Pancreas (tissue), 10 donors: ENCODE measurements at regions not wholly inside any gene's neighbourhood (a gene's known extent, or its start where the extent isn't known, plus 50 kb on each side); places are given as distances from the start of the nearest gene placed in this dataset.

ENCODE experiments used
- ATAC-seq, 4 donors: fragments of 200-7000 bp; cut with Tn5 transposase; one replicate each; pipeline versions ENCODE4 v1.8.0 to v1.9.1; 2020; ENCODE audit warnings: mild to moderate bottlenecking in 4 of 4, moderate library complexity in 4 of 4
- DNase-seq, 6 donors: peaks; one replicate each; pipeline ENCODE4 v3.0.0-alpha.2; 2020
- FAIRE-seq: peaks from 2 replicates; lab custom pipeline; 2012; peaks lifted over from hg19 to GRCh38; lab: Jason Lieb, UNC
- H3K27ac ChIP-seq, 4 donors: fragments of 200-600 bp; sonication (generic); 1 replicate in 3 of 4; 2 replicates in 1 of 4; pipeline versions ENCODE4 v1.5.0 to v1.8.0; 2020
- H3K27me3 ChIP-seq, 4 donors: fragments of 200-600 bp; one replicate each; pipeline ENCODE4 v1.8.0; 2021
- H3K36me3 ChIP-seq, 3 donors: fragments of 200-600 bp; sonication (generic) in 1 of 3; one replicate each; pipeline versions ENCODE4 v1.5.0 to v1.8.0; 2020 to 2021
- H3K4me1 ChIP-seq, 3 donors: fragments of 200-600 bp; one replicate each; pipeline ENCODE4 v1.8.0; 2021
- H3K4me3 ChIP-seq, 4 donors: fragments of 200-600 bp; sonication (generic) in 2 of 4; one replicate each; pipeline versions ENCODE4 v1.5.0 to v1.8.0; 2020 to 2021
- H3K9me3 ChIP-seq, 4 donors: fragments of 200-600 bp; one replicate each; pipeline ENCODE4 v1.8.0; 2021
- WGBS, 2 donors: extraction: QIAGEN DNeasy Blood & Tissue Kit; methylation state at CpG; one replicate each; pipeline ENCODE4 v1.1.7; 2013; 5-methylcytosine and 5-hydroxymethylcytosine counted together
- intact Hi-C, 3 donors: fragments of 100-400 bp; cut with DNase I; formaldehyde crosslinking; loops; one replicate each; pipeline versions ENCODE4 v1.11.1 to v1.14.2; 2022
- TF ChIP-seq, protein P1 (sequence below), 4 donors: fragments of 200-600 bp; sonication (generic) in 3 of 4; IDR thresholded peaks; one replicate each; pipeline versions ENCODE4 v1.5.0 to v1.8.0; 2021; ENCODE audit warnings: antibody characterized with exemption in 4 of 4
- donor health status: healthy with polysubstance abuse.
- donor health status: DM: no; HTN: no; CAD: no; lungs with moderate emphysema.
- donor health status: DM: no; HTN: no; CAD: no.
- donor health status: control.
- donor health status: control.
- donor health status: Bipolar disorder and iron deficiency.
- donor health status: DM: yes; HTN: yes; CAD: no.
- donor health status: DM: no; HTN: no; CAD: no.
- donor health status: DM: no; HTN: no; CAD: no.
- donor health status: DM: yes; HTN: yes; CAD: no.

DNA sequence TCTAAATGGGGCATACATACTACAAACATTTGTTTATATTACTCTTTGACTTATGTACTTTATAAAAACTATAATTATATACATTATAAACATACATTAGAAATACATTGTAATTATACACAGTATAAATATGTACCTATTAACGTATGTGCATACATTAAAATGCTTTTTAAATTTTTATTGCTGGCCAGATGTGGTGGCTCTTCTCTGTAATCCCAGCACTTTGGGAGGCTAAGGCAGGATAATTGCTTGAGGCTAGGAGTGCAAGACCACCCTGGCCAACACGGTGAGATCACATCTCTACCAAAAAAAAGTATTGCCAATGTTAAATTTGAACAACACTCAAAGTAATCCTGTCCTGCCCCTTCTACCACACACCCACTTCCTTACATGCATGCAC is 1037.0 kb downstream of the GRM8 start:
- Histone ChIP-seq H3K9me3 (no peaks in the 10 kb centered on the region), H3K4me1 (no peaks in the 10 kb centered on the region), H3K27ac (no peak overlapping the region), H3K36me3 (no peaks in the 10 kb centered on the region), H3K27me3 (no peaks in the 10 kb centered on the region), H3K4me3 (no peak overlapping the region)
- TF ChIP-seq, protein P1, sequence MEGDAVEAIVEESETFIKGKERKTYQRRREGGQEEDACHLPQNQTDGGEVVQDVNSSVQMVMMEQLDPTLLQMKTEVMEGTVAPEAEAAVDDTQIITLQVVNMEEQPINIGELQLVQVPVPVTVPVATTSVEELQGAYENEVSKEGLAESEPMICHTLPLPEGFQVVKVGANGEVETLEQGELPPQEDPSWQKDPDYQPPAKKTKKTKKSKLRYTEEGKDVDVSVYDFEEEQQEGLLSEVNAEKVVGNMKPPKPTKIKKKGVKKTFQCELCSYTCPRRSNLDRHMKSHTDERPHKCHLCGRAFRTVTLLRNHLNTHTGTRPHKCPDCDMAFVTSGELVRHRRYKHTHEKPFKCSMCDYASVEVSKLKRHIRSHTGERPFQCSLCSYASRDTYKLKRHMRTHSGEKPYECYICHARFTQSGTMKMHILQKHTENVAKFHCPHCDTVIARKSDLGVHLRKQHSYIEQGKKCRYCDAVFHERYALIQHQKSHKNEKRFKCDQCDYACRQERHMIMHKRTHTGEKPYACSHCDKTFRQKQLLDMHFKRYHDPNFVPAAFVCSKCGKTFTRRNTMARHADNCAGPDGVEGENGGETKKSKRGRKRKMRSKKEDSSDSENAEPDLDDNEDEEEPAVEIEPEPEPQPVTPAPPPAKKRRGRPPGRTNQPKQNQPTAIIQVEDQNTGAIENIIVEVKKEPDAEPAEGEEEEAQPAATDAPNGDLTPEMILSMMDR (IDR thresholded peaks at IDR 0.05): no peak
- FAIRE-seq (no peak), DNase-seq (no peak), ATAC-seq (no peak)
- WGBS, 2 donors: 47 to 72% methylated on average over 2 of the region's 2 CpGs
- intact Hi-C loops: no loop called here

DNA sequence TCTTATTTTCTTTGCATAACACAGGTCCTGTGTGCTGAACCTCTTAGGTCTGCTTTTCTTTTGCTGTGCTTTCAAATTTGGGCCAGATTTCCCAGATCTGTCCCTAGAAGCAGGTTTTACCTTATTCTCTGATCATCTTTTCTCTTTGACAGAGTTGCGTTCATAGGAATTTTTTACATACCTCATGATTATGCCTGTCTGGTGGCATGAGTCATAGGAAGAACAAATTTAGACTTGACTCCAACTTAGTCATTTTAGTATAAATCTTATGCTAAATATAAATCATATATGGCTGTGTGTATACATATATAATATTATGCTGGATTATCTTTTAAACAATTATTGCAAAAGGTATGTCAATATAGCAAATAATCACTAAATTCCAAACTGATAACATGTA is 1038.9 kb downstream of the GRM8 start:
- 78 to 93% methylated on average over 1 of the region's 1 CpG for WGBS, 2 donors

DNA sequence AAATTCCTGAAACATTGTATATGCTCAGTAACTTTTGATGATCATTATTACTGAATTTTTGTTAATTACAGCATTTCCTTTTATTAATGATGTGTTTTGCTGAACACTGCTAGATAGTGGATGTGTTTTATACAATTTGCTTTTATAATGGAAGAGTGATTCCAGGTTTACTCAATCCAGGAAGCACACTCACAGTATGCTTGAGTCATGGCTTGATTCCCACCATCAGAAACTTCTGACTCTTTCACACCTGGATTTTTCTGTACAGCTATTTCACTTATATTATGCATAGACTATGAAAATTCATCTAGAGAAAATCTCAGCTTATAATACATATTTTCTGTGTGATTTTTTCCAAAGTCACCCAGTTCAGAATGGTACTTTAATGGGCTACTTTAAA is 1040.9 kb downstream of the GRM8 start:
- ATAC-seq (no peak), DNase-seq (no peak), FAIRE-seq (no peak)
- Histone ChIP-seq H3K27ac (no peak overlapping the region), H3K27me3 (no peaks in the 10 kb centered on the region), H3K36me3 (no peaks in the 10 kb centered on the region), H3K4me1 (no peaks in the 10 kb centered on the region), H3K9me3 (no peaks in the 10 kb centered on the region), H3K4me3 (no peak overlapping the region)
- intact Hi-C loops: no loop called here
- TF ChIP-seq, protein P1 (IDR thresholded peaks at IDR 0.05): no peak

More for the DNA sequence above, 1038.9 kb downstream of the GRM8 start:
- Histone ChIP-seq H3K4me3 (no peak overlapping the region), H3K9me3 (no peaks in the 10 kb centered on the region), H3K27me3 (no peaks in the 10 kb centered on the region), H3K27ac (no peak overlapping the region), H3K4me1 (no peaks in the 10 kb centered on the region), H3K36me3 (no peaks in the 10 kb centered on the region)
- no peak for DNase-seq
- no peak for FAIRE-seq
- intact Hi-C loops: no loop called here
- TF ChIP-seq, protein P1 (IDR thresholded peaks at IDR 0.05): no peak
- no peak for ATAC-seq

DNA sequence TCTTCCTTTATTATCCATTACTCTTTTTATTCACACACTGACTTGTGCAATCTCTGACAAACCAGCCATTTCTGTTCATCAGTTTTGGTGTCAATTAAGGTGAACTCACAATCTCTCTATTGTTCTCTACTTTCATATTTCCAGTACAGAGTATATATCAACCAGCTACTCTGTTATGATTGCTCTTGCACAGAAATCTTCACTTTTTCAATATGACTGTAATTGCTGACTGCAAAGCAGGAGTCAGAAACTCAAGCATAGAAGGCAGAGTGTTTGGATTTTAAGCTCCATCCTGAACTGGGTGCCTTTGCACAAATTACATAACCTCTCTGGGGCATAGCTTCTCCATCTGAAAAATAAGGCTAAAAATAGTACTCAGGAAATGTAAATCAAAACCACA is 1042.0 kb downstream of the GRM8 start:
- intact Hi-C loops: no loop called here
- Histone ChIP-seq H3K27me3 (no peaks in the 10 kb centered on the region), H3K4me1 (no peaks in the 10 kb centered on the region), H3K27ac (no peak overlapping the region), H3K4me3 (no peak overlapping the region), H3K36me3 (no peaks in the 10 kb centered on the region), H3K9me3 (no peaks in the 10 kb centered on the region)
- FAIRE-seq (no peak), DNase-seq (no peak), ATAC-seq (no peak)
- TF ChIP-seq, protein P1 (IDR thresholded peaks at IDR 0.05): no peak

DNA sequence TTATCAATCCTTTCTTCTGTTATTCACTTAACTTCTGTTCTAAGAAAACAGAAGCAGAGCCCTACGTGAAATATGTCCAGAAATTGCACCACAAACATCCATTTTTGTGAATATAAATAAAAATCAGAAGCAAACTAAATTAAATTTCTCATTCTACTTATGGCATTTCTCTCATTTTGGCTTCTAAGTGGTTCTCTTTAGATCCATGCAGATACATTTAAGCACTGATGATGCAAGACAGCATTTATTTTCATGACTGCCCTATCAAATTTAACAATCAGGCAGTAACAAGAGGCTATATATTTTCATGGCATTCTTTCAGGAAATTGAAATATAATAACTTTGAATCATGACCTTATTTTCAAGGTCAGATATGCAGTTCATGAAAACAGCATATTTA is 1049.6 kb downstream of the GRM8 start:
- intact Hi-C loops: no loop called here
- no peak for DNase-seq
- TF ChIP-seq, protein P1 (IDR thresholded peaks at IDR 0.05): no peak
- 48 to 49% methylated on average over 1 of the region's 1 CpG for WGBS, 2 donors
- no peak for FAIRE-seq
- Histone ChIP-seq H3K27ac (no peak overlapping the region), H3K27me3 (no peaks in the 10 kb centered on the region), H3K4me3 (no peak overlapping the region), H3K4me1 (no peaks in the 10 kb centered on the region), H3K36me3 (no peaks in the 10 kb centered on the region), H3K9me3 (no peaks in the 10 kb centered on the region)
- ATAC-seq: no peak
